ENCODE measurements at regions not wholly inside any gene's neighbourhood (a gene's known extent, or its start where the extent isn't known, plus 50 kb on each side); places are given as distances from the start of the nearest gene placed in this dataset.

- no peak overlapping the region for H3K4me3 Mint-ChIP-seq
- H3K36me3 Mint-ChIP-seq, result no peaks in the 10 kb centered on the region
- no peak for ATAC-seq (ENCODE audit: low read depth)
- H3K27me3 Mint-ChIP-seq, result no peaks in the 10 kb centered on the region
- no peaks in the 10 kb centered on the region for H3K4me1 Mint-ChIP-seq
- no peak for DNase-seq (ENCODE audit: low spot score in 2 of 2)
- H3K9me3 Mint-ChIP-seq, result no peaks in the 10 kb centered on the region
- H3K27ac Mint-ChIP-seq, result no peak overlapping the region
These were observed 292.3 kb upstream of the SPRY2 start for GRCh38 chr13:80633251-80633650.

- H3K27ac Mint-ChIP-seq, result no peak overlapping the region
- ATAC-seq (ENCODE audit: low read depth) (no peak), DNase-seq (ENCODE audit: low spot score in 2 of 2) (no peak)
- no peaks in the 10 kb centered on the region for H3K36me3 Mint-ChIP-seq
- peaks cover 1% of the 10 kb centered on the region for H3K9me3 Mint-ChIP-seq
- H3K4me1 Mint-ChIP-seq, result no peaks in the 10 kb centered on the region
- no peak overlapping the region for H3K4me3 Mint-ChIP-seq
- H3K27me3 Mint-ChIP-seq, result no peaks in the 10 kb centered on the region
These were observed 289.8 kb upstream of the SPRY2 start for GRCh38 chr13:80630685-80631121.

GRCh38 chr13:80618781-80619180 lies 277.9 kb upstream of the SPRY2 start:
- Mint-ChIP-seq H3K27ac (no peak overlapping the region), H3K4me1 (no peaks in the 10 kb centered on the region), H3K9me3 (peaks cover 3% of the 10 kb centered on the region), H3K36me3 (no peaks in the 10 kb centered on the region), H3K4me3 (no peak overlapping the region), H3K27me3 (no peaks in the 10 kb centered on the region)
- ATAC-seq (ENCODE audit: low read depth), result no peak
- no peak for DNase-seq (ENCODE audit: low spot score in 2 of 2)

- no peak overlapping the region for H3K4me3 Mint-ChIP-seq
- H3K36me3 Mint-ChIP-seq, result no peaks in the 10 kb centered on the region
- ATAC-seq (ENCODE audit: low read depth) (no peak), DNase-seq (ENCODE audit: low spot score in 2 of 2) (no peak)
- no peaks in the 10 kb centered on the region for H3K4me1 Mint-ChIP-seq
- H3K27ac Mint-ChIP-seq, result no peak overlapping the region
- H3K27me3 Mint-ChIP-seq, result no peaks in the 10 kb centered on the region
- peaks cover 6% of the 10 kb centered on the region for H3K9me3 Mint-ChIP-seq
These were observed 271.9 kb upstream of the SPRY2 start for GRCh38 chr13:80612804-80613203.

- peaks cover 3% of the 10 kb centered on the region for H3K9me3 Mint-ChIP-seq
- H3K4me1 Mint-ChIP-seq, result no peaks in the 10 kb centered on the region
- ATAC-seq (ENCODE audit: low read depth), result no peak
These were observed 270.4 kb upstream of the SPRY2 start for GRCh38 chr13:80611310-80611709.

GRCh38 chr13:80605716-80606115 lies 264.8 kb upstream of the SPRY2 start:
- peaks cover 3% of the 10 kb centered on the region for H3K9me3 Mint-ChIP-seq
- H3K4me1 Mint-ChIP-seq, result no peaks in the 10 kb centered on the region
- no peaks in the 10 kb centered on the region for H3K36me3 Mint-ChIP-seq
- no peak overlapping the region for H3K4me3 Mint-ChIP-seq
- no peak for ATAC-seq (ENCODE audit: low read depth)
- no peaks in the 10 kb centered on the region for H3K27me3 Mint-ChIP-seq
- no peak for DNase-seq (ENCODE audit: low spot score in 2 of 2)
- H3K27ac Mint-ChIP-seq, result no peak overlapping the region

More at GRCh38 chr13:80611310-80611709, 270.4 kb upstream of the SPRY2 start:
- Mint-ChIP-seq H3K27me3 (no peaks in the 10 kb centered on the region), H3K27ac (no peak overlapping the region), H3K36me3 (no peaks in the 10 kb centered on the region), H3K4me3 (no peak overlapping the region)
- DNase-seq (ENCODE audit: low spot score in 2 of 2), result no peak

- Mint-ChIP-seq H3K27me3 (no peaks in the 10 kb centered on the region), H3K4me1 (no peaks in the 10 kb centered on the region), H3K36me3 (no peaks in the 10 kb centered on the region), H3K9me3 (peaks cover 3% of the 10 kb centered on the region), H3K4me3 (no peak overlapping the region), H3K27ac (no peak overlapping the region)
- DNase-seq (ENCODE audit: low spot score in 2 of 2) (no peak), ATAC-seq (ENCODE audit: low read depth) (no peak)
These were observed 264.1 kb upstream of the SPRY2 start for GRCh38 chr13:80605011-80605410.

GRCh38 chr13:80604098-80604497 lies 263.2 kb upstream of the SPRY2 start:
- H3K4me1 Mint-ChIP-seq, result no peaks in the 10 kb centered on the region

GRCh38 chr13:80603351-80603750 lies 262.4 kb upstream of the SPRY2 start:
- Mint-ChIP-seq H3K36me3 (no peaks in the 10 kb centered on the region), H3K4me1 (no peaks in the 10 kb centered on the region), H3K4me3 (no peak overlapping the region), H3K27me3 (no peaks in the 10 kb centered on the region), H3K27ac (no peak overlapping the region), H3K9me3 (peaks cover 2% of the 10 kb centered on the region)
- DNase-seq (ENCODE audit: low spot score in 2 of 2), result no peak
- ATAC-seq (ENCODE audit: low read depth), result no peak

More at GRCh38 chr13:80604098-80604497, 263.2 kb upstream of the SPRY2 start:
- Mint-ChIP-seq H3K27ac (no peak overlapping the region), H3K9me3 (peaks cover 3% of the 10 kb centered on the region), H3K27me3 (no peaks in the 10 kb centered on the region), H3K4me3 (no peak overlapping the region), H3K36me3 (no peaks in the 10 kb centered on the region)
- ATAC-seq (ENCODE audit: low read depth) (no peak), DNase-seq (ENCODE audit: low spot score in 2 of 2) (no peak)

- no peaks in the 10 kb centered on the region for H3K27me3 Mint-ChIP-seq
- no peak for DNase-seq (ENCODE audit: low spot score in 2 of 2)
These were observed 258.8 kb upstream of the SPRY2 start for GRCh38 chr13:80599765-80600164.

GRCh38 chr13:80598189-80598588 lies 257.3 kb upstream of the SPRY2 start:
- no peak overlapping the region for H3K27ac Mint-ChIP-seq
- H3K4me1 Mint-ChIP-seq, result no peaks in the 10 kb centered on the region
- no peaks in the 10 kb centered on the region for H3K27me3 Mint-ChIP-seq
- H3K4me3 Mint-ChIP-seq, result no peak overlapping the region
- no peaks in the 10 kb centered on the region for H3K9me3 Mint-ChIP-seq
- no peaks in the 10 kb centered on the region for H3K36me3 Mint-ChIP-seq
- ATAC-seq (ENCODE audit: low read depth) (no peak), DNase-seq (ENCODE audit: low spot score in 2 of 2) (no peak)

More at GRCh38 chr13:80599765-80600164, 258.8 kb upstream of the SPRY2 start:
- Mint-ChIP-seq H3K36me3 (no peaks in the 10 kb centered on the region), H3K27ac (no peak overlapping the region), H3K4me1 (no peaks in the 10 kb centered on the region), H3K9me3 (no peaks in the 10 kb centered on the region), H3K4me3 (no peak overlapping the region)
- no peak for ATAC-seq (ENCODE audit: low read depth)

GRCh38 chr13:80591976-80592740 lies 251.2 kb upstream of the SPRY2 start:
- ATAC-seq (ENCODE audit: low read depth) (no peak), DNase-seq (ENCODE audit: low spot score in 2 of 2) (no peak)
- no peaks in the 10 kb centered on the region for H3K27me3 Mint-ChIP-seq
- H3K27ac Mint-ChIP-seq, result no peak overlapping the region
- no peaks in the 10 kb centered on the region for H3K36me3 Mint-ChIP-seq
- H3K4me1 Mint-ChIP-seq, result no peaks in the 10 kb centered on the region
- no peak overlapping the region for H3K4me3 Mint-ChIP-seq
- H3K9me3 Mint-ChIP-seq, result peaks cover 2% of the 10 kb centered on the region

- DNase-seq (ENCODE audit: low spot score in 2 of 2) (no peak), ATAC-seq (ENCODE audit: low read depth) (no peak)
- Mint-ChIP-seq H3K4me3 (no peak overlapping the region), H3K27ac (no peak overlapping the region), H3K9me3 (peaks cover 4% of the 10 kb centered on the region), H3K36me3 (no peaks in the 10 kb centered on the region), H3K27me3 (no peaks in the 10 kb centered on the region), H3K4me1 (no peaks in the 10 kb centered on the region)
These were observed 249.6 kb upstream of the SPRY2 start for GRCh38 chr13:80590551-80590950.

- no peak for ATAC-seq (ENCODE audit: low read depth)
- Mint-ChIP-seq H3K9me3 (peaks cover 9% of the 10 kb centered on the region), H3K27ac (no peak overlapping the region), H3K4me3 (no peak overlapping the region), H3K36me3 (no peaks in the 10 kb centered on the region), H3K4me1 (no peaks in the 10 kb centered on the region), H3K27me3 (no peaks in the 10 kb centered on the region)
- no peak for DNase-seq (ENCODE audit: low spot score in 2 of 2)
These were observed 245.4 kb upstream of the SPRY2 start for GRCh38 chr13:80586356-80586755.

- no peaks in the 10 kb centered on the region for H3K36me3 Mint-ChIP-seq
- DNase-seq (ENCODE audit: low spot score in 2 of 2) (no peak), ATAC-seq (ENCODE audit: low read depth) (no peak)
- no peaks in the 10 kb centered on the region for H3K4me1 Mint-ChIP-seq
- H3K27me3 Mint-ChIP-seq, result no peaks in the 10 kb centered on the region
- no peak overlapping the region for H3K4me3 Mint-ChIP-seq
- no peak overlapping the region for H3K27ac Mint-ChIP-seq
- peaks cover 10% of the 10 kb centered on the region for H3K9me3 Mint-ChIP-seq
These were observed 244.6 kb upstream of the SPRY2 start for GRCh38 chr13:80585531-80585930.

All from memory B cell (primary cell).